HL-60 (cell line): ENCODE measurements at regions not wholly inside any gene's neighbourhood (a gene's known extent, or its start where the extent isn't known, plus 50 kb on each side); places are given as distances from the start of the nearest gene placed in this dataset.

Experiments
- GABPA ChIP-seq: IDR thresholded peaks from 2 replicates; pipeline ENCODE4 v1.6.1; 2012; ENCODE audit warnings: low read depth
- TF ChIP-seq, protein P1 (sequence below): IDR thresholded peaks from one replicate; pipeline ENCODE4 v1.5.1; 2011; ENCODE audit warnings: low read length, control low read depth, inconsistent platforms; ENCODE audit not compliant: insufficient read depth

DNA sequence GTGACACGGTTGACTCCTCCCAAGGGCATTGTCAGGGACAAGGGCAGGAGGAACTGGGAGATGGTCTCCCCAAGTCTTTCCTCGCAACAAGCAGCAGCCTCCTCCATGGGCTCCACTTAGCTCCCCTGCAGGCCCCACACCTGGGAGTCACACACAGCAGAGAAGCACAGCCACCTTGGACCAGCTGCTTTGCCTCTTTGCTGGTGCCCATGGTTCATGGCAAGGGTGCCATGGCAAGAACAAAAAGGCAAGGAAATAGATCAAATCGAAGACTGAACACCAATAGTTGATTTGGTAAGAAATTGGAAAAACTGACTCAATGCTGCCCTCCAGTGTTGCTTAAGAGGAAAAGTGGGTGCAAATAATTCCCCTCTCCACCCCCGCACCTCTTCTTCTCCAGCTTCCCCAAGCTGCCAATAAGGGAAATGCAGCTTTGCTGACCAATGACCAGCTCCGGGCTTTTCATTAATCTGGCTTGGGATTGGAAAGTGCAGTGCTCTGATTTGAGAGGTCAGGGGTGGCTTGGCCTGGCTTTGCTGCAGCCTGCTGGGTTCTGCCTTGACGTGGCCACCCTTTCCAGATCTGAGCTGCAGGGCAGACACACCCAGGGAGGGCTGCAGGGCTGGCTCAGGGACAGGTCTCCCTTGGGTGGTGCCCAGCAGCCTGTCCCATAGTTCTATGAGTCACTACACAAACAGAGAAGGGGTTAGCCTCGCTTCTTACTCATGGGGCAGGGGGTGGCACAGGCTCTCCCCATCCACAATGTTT lies 162.0 kb downstream of the KLF13 start:
- TF ChIP-seq, protein P1, sequence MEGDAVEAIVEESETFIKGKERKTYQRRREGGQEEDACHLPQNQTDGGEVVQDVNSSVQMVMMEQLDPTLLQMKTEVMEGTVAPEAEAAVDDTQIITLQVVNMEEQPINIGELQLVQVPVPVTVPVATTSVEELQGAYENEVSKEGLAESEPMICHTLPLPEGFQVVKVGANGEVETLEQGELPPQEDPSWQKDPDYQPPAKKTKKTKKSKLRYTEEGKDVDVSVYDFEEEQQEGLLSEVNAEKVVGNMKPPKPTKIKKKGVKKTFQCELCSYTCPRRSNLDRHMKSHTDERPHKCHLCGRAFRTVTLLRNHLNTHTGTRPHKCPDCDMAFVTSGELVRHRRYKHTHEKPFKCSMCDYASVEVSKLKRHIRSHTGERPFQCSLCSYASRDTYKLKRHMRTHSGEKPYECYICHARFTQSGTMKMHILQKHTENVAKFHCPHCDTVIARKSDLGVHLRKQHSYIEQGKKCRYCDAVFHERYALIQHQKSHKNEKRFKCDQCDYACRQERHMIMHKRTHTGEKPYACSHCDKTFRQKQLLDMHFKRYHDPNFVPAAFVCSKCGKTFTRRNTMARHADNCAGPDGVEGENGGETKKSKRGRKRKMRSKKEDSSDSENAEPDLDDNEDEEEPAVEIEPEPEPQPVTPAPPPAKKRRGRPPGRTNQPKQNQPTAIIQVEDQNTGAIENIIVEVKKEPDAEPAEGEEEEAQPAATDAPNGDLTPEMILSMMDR: peak; percentile 75
- TF ChIP-seq GABPA: no peak
